HG02678 (cell line): ENCODE measurements at regions not wholly inside any gene's neighbourhood (a gene's known extent, or its start where the extent isn't known, plus 50 kb on each side); places are given as distances from the start of the nearest gene placed in this dataset.

Experiments
- ATAC-seq: cut with Tn5 transposase; IDR thresholded peaks from one replicate; pipeline ENCODE4 v1.9.1; 2021; ENCODE audit warnings: mild to moderate bottlenecking, moderate library complexity; ENCODE audit not compliant: unreplicated experiment

- no peak for ATAC-seq
These were observed 334.7 kb downstream of the IRS2 start for GRCh38 chr13:109451726-109452125.

GRCh38 chr13:109448629-109449028 is 337.8 kb downstream of the IRS2 start:
- no peak for ATAC-seq

- ATAC-seq, result no peak
These were observed 338.7 kb downstream of the IRS2 start for GRCh38 chr13:109447667-109448066.

GRCh38 chr13:109440320-109440719 is 346.1 kb downstream of the IRS2 start:
- ATAC-seq, result no peak

- no peak for ATAC-seq
These were observed 346.6 kb downstream of the IRS2 start for GRCh38 chr13:109439813-109440212.

- no peak for ATAC-seq
These were observed 349.5 kb downstream of the IRS2 start for GRCh38 chr13:109436841-109437240.

- no peak for ATAC-seq
These were observed 350.2 kb downstream of the IRS2 start for GRCh38 chr13:109436055-109436622.

DNA sequence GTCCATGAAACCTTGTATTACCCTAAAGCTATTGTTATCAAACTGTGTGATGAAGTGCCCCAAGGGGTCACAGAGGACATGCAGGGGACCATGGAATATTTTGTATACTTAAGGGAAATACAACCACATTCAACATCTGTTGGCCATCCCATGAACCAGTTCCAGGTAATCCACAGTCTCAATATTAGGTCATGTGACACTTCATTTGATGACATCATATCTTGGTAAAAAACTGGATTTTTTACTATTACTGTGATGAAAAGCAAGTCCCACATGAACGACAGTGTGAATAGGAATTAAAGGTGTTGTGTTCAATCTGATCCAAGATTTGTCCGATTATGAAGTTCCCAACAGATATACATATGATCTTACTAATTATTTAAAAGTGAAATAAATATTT is 355.2 kb downstream of the IRS2 start:
- ATAC-seq, result no peak

- no peak for ATAC-seq
These were observed 358.2 kb downstream of the IRS2 start for GRCh38 chr13:109428146-109428545.

DNA sequence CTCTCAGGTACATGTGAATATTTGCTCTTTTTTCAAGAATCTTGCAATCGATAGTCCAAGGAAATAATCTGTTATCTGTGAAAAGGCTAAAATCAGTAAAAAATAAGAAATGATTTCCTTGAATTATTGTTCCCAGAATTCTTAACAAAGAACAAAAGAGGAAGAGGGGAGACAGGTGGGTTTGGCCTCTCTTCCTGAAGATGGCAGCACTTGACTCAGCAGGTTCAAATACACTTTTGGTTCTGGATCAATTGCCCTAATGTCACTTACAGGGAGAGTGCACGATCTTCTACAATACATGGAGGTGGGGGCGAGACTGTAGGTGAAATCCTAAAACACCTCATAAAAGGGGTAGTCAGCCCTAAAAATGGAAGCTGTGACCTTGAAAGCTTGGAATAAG is 358.7 kb downstream of the IRS2 start:
- no peak for ATAC-seq

GRCh38 chr13:109427148-109427547 is 359.2 kb downstream of the IRS2 start:
- ATAC-seq, result no peak

- ATAC-seq, result no peak
These were observed 359.7 kb downstream of the IRS2 start for GRCh38 chr13:109426690-109426990.

DNA sequence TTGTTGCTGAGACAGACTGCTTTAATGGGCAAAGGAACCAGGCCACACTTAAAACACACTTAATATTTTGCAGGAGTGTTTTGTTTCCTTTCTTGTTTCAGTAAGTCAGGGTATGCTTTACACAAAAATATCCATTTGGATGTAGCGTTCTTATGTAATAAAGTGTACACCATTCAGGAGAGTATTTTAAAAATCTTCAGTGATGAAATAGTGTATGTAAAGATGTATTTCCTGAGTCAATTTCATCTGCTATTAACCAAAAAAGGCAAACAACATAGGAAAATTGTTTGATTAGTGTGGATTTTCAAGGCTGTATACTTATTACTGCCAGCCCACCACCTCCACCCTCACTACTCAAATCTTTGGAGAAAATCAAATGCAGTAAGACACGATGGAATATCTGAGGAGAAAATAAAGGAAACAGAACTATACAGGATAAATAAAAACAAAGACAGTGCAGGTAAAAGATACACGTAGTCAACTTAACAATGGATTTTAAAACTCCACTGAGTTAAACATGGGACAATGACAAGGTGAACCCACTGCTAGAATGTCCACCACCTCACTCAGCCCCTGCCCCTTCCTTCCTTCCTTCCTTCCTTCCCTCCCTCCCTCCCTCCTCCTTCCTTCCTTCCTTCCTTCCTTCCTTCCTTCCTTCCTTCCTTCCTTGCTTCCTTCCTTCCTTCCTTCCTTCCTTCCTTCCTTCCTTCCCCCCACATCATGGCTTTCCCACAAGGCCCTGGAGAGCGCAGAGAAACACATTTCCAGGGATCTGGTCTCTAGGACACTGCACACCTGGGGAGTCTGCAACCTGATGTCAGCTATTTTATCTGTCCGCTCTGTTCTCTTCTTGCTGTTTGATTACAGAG is 360.3 kb downstream of the IRS2 start:
- ATAC-seq, result no peak

DNA sequence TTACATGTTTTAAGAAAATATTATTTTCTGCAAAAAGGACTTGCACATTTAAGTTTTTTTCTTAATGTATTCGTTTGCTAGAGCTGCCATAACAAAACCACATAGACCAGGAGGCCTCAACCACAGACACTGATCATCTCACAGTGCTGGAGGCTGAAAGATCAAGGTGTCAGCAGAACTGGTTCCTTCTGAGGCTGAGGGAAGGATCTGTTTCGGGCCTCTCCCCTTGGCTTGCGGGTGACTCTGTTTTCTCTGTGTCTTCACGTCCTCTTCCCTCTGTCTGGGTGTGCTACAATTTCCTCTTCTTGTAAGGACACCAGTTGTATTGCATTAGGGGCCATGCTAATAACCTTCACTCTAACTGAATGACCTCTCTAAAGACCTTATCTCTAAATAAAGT is 364.2 kb downstream of the IRS2 start:
- no peak for ATAC-seq

- no peak for ATAC-seq
These were observed 366.5 kb downstream of the IRS2 start for GRCh38 chr13:109419896-109420295.

DNA sequence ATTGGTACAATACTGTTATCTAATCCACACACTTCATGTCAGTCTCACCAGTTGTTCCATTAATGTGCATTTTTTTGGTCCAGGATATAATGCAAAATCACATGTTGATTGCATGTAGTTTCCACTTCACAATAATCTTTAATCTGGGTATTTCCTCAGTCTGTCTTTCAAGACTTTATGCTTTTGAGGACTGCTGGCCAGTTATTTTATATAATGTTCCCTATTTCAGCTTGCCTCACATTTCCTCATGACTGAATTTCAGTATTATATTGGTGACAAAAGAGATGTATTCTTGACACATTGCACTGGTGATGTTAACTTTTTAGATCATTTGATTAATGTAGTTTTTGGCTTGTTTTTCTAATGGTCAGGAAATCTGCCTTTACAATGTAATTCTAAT is 368.3 kb downstream of the IRS2 start:
- no peak for ATAC-seq

- ATAC-seq, result no peak
These were observed 370.4 kb downstream of the IRS2 start for GRCh38 chr13:109416001-109416400.

DNA sequence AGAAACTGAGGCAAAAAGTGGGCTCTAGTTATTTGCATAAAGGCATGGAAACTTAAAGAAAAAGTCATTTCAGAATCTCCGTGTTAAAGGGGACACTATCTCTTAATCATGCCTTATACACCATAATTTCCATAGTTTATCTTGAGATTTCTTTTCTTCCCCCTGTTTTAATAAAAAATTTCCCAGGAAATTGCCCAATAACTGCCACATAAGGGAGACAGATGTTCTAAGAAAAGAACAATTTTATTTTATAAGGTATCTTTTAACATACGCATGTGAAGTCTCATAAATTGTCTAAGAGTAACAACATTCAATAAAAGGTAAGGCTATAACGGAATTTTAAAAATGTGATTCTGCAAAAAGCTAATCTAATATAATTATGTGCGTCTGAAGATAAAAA is 371.3 kb downstream of the IRS2 start:
- ATAC-seq, result no peak

- ATAC-seq, result no peak
These were observed 374.0 kb downstream of the IRS2 start for GRCh38 chr13:109412283-109412901.

- no peak for ATAC-seq
These were observed 375.5 kb downstream of the IRS2 start for GRCh38 chr13:109410868-109411267.

DNA sequence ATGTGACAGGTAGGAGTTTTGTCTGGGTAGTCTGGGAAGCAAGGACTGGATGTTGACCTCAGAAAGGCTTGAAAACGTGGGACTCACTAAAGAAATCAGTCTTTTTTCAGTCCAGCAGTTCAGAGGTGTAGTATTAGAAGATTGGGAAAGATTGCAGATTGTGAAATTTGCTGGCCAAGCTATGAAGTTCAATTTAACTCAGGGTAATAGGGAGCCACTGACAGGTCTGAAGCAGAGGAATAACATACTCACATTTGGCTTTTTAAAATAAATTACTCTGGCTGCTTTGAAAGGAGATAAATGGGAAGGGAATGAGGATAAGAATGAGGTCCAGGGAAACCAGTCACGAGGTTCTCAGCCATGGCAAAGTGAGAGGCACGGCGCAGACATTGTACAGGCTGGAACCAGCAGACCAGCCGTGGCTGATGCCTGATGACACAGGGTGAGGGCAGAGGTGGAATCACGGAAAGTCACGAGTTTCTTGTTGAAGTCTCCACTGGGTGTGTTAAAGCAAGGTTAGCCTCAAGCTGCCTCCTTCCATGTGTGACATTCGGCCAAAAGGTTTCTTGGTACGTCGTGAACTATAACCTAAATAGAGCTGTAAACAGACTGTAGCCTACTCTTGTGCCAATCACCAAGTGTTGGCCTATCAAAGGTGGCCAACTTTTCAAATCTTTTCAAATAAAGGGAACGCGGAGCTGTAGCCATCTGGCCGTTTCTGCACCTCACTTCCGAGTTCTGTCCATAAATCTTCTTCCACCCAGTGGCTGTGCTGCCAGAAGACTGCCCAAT is 377.6 kb downstream of the IRS2 start:
- no peak for ATAC-seq
